HEK293T (cell line): ENCODE measurements at regions not wholly inside any gene's neighbourhood (a gene's known extent, or its start where the extent isn't known, plus 50 kb on each side); places are given as distances from the start of the nearest gene placed in this dataset.

Experiments
- BHLHE40 ChIP-seq: fragments of 450-650 bp; IDR thresholded peaks from 2 replicates; pipeline ENCODE4 v1.6.1; 2016; ENCODE audit warnings: mild to moderate bottlenecking, moderate library complexity, borderline replicate concordance
- ELF4 ChIP-seq: fragments of 450-650 bp; IDR thresholded peaks from 2 replicates; pipeline ENCODE4 v1.6.1; 2017; ENCODE audit warnings: antibody characterized with exemption
- FOXA1 ChIP-seq: fragments of 450-650 bp; IDR thresholded peaks from 2 replicates; pipeline ENCODE4 v1.6.1; 2016; ENCODE audit warnings: mild to moderate bottlenecking
- FOXK2 ChIP-seq: fragments of 450-650 bp; IDR thresholded peaks from 2 replicates; pipeline ENCODE4 v1.6.1; 2016; ENCODE audit warnings: mild to moderate bottlenecking
- FOXM1 ChIP-seq: fragments of 450-650 bp; IDR thresholded peaks from 2 replicates; pipeline ENCODE4 v1.6.1; 2017; ENCODE audit warnings: mild to moderate bottlenecking, borderline replicate concordance
- L3MBTL2 ChIP-seq: fragments of 450-650 bp; conservative IDR thresholded peaks from 2 replicates; pipeline ENCODE4 v1.6.1; 2016; ENCODE audit warnings: mild to moderate bottlenecking
- PKNOX1 ChIP-seq: fragments of 450-650 bp; IDR thresholded peaks from 2 replicates; pipeline ENCODE4 v1.6.1; 2016
- SP1 ChIP-seq: fragments of 450-650 bp; IDR thresholded peaks from 2 replicates; pipeline ENCODE4 v1.6.1; 2017
- SUZ12 ChIP-seq: fragments of 450-650 bp; IDR thresholded peaks from 2 replicates; pipeline ENCODE4 v1.6.1; 2016; ENCODE audit warnings: mild to moderate bottlenecking

DNA sequence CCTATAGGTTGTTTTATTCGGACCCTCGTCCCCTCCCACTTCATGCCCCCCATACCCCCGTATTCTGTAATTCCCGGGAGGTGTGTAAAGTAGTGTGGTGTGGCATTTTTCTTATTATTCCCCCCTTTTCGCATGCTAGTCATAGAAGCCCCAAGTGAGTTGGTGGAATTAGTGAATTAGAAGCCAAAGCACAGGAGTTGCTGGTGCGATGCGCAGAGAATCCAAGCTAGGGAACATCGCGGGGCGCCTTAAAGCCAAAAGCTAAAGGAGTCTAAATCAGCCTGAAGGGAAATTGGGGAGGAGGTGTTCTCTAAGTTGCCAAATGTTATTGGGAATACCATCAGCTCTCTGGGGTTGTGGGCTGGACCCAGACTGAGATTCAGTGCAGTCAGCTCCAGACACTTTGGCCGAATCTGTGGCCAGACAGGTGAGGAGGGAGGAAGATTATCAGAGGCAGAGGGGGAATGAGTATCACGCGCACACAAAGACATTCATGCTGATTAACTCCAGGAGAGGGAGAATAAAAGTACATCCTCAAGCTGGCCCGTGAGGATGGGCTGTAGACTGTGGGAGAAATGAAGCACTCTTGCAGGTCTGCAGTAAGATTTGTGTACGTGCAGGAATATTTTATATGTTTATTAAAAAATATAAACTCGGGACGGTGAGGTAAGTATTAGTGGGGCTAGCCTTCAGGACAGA lies 102.8 kb upstream of the HSD17B12 start:
- TF ChIP-seq ELF4 = no peak
- TF ChIP-seq SUZ12 = no peak
- TF ChIP-seq BHLHE40 = no peak
- TF ChIP-seq FOXM1 = no peak
- no peak for TF ChIP-seq SP1
- no peak for TF ChIP-seq PKNOX1
- TF ChIP-seq FOXA1 = no peak
- no peak for TF ChIP-seq FOXK2
- TF ChIP-seq L3MBTL2 = no peak
